ENCODE measurements at regions not wholly inside any gene's neighbourhood (a gene's known extent, or its start where the extent isn't known, plus 50 kb on each side); places are given as distances from the start of the nearest gene placed in this dataset.
"Not testable (repeated sequence)": the region's sequence is repeated elsewhere in the genome, so short reads cannot be mapped to it uniquely, and the experiment has no call there.

DNA sequence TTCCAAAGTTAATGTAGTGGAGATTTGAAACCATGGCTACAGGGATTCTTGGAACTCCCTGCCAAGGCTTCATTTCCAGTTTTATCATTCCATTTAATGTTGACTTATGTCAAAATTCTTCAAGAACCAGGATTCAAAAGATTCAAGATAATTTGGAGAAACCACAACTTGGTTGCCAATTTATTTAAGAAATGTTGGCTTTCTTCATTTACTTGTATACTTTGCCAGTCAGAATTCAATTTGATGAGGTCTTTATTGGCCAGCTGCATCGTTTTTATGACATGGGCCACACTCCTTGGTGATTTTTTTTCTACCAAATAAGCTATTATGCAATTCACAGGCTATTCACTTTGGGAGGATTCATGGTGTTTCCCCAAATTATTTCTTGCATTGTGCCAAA lies 53.1 kb upstream of the RASEF start:
- Mint-ChIP-seq H3K4me1 (no peaks in the 10 kb centered on the region), H3K9me3 (ENCODE audit: low read depth) (peaks cover 10% of the 10 kb centered on the region), H3K27ac (no peak overlapping the region), H3K4me3 (no peak overlapping the region), H3K36me3 (no peaks in the 10 kb centered on the region), H3K27me3 (no peaks in the 10 kb centered on the region)
- CTCF ChIA-PET: no interaction called here
- ATAC-seq (no peak), DNase-seq (no peak)

DNA sequence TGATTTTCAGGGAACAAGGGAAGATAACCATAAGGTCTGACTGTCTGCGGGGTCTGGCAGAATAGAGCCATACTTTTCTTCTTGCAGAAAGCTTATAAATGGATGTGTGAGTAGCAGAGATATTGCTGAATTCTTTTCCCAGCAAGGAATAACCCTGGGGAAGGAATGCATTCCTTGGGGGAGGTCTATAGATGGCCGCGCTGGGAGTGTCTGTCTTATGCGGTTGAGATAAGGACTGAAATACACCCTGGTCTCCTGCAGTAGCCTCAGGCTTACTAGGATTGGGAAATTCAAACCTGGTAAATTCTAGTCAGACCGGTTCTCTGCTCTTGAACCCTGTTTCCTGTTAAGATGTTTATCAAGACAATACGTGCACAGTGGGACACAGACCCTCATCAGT lies 50.5 kb upstream of the RASEF start:
- CTCF ChIA-PET, H3K27me3 Mint-ChIP-seq: not testable (repeated sequence)

More for the DNA sequence above, 50.5 kb upstream of the RASEF start:
- DNase-seq, H3K4me1 Mint-ChIP-seq, H3K36me3 Mint-ChIP-seq, H3K27ac Mint-ChIP-seq, H3K4me3 Mint-ChIP-seq, ATAC-seq: not testable (repeated sequence)
- H3K9me3 Mint-ChIP-seq (ENCODE audit: low read depth): peaks cover 13% of the 10 kb centered on the region
